SK-N-MC (cell line): ENCODE measurements at regions not wholly inside any gene's neighbourhood (a gene's known extent, or its start where the extent isn't known, plus 50 kb on each side); places are given as distances from the start of the nearest gene placed in this dataset.

ENCODE experiments used
- EZH2 ChIP-seq: fragments of 200-600 bp; sonication (generic); IDR thresholded peaks from one replicate; pipeline ENCODE4 v1.6.1; 2017; ENCODE audit warnings: antibody characterized with exemption
- POLR2AphosphoS5 ChIP-seq: IDR thresholded peaks from 2 replicates; pipeline ENCODE4 v1.6.1; 2012; ENCODE audit warnings: mild to moderate bottlenecking, low read depth, low read length, borderline replicate concordance

- TF ChIP-seq POLR2AphosphoS5 (no peak), EZH2 (no peak)
Measured at GRCh38 chr21:35404247-35404646, 355.1 kb upstream of the RUNX1 start.
